WTC11 (cell line): ENCODE measurements at regions not wholly inside any gene's neighbourhood (a gene's known extent, or its start where the extent isn't known, plus 50 kb on each side); places are given as distances from the start of the nearest gene placed in this dataset.

ENCODE experiments used
- ATF2 ChIP-seq: sonication (generic); formaldehyde crosslinking; IDR thresholded peaks from 2 replicates; pipeline ENCODE4 v1.8.1; 2022; ENCODE audit warnings: low read depth, missing genetic modification reagents, borderline replicate concordance
- CTCF ChIP-seq: fragments of 200-600 bp; IDR thresholded peaks from 2 replicates; pipeline ENCODE4 v1.8.0; 2022; ENCODE audit warnings: antibody characterized with exemption
- ESRRA ChIP-seq: sonication (generic); formaldehyde crosslinking; IDR thresholded peaks from 2 replicates; pipeline ENCODE4 v1.8.1; 2022; ENCODE audit warnings: mild to moderate bottlenecking, missing genetic modification reagents, borderline replicate concordance
- FOXJ3 ChIP-seq: sonication (generic); formaldehyde crosslinking; IDR thresholded peaks from 2 replicates; pipeline ENCODE4 v1.9.0; 2021; ENCODE audit warnings: missing genetic modification reagents, mild to moderate bottlenecking, borderline replicate concordance
- JUN ChIP-seq: sonication (generic); formaldehyde crosslinking; IDR thresholded peaks from 2 replicates; pipeline ENCODE4 v1.8.0; 2023; ENCODE audit warnings: mild to moderate bottlenecking, missing genetic modification reagents
- MAX ChIP-seq: sonication (generic); formaldehyde crosslinking; IDR thresholded peaks from 2 replicates; pipeline ENCODE4 v1.8.0; 2022; ENCODE audit warnings: mild to moderate bottlenecking, missing genetic modification reagents
- MLX ChIP-seq: sonication (generic); formaldehyde crosslinking; IDR thresholded peaks from 2 replicates; pipeline ENCODE4 v1.8.1; 2023; ENCODE audit warnings: mild to moderate bottlenecking, missing genetic modification reagents, moderate library complexity
- MXD4 ChIP-seq: fragments of 250-450 bp; sonication (Bioruptor Pico); IDR thresholded peaks from 2 replicates; pipeline ENCODE4 v1.8.0; 2021; ENCODE audit warnings: mild to moderate bottlenecking, moderate library complexity, borderline replicate concordance
- NR2C2 ChIP-seq: sonication (generic); formaldehyde crosslinking; IDR thresholded peaks from 2 replicates; pipeline ENCODE4 v1.8.0; 2022; ENCODE audit warnings: mild to moderate bottlenecking, missing genetic modification reagents
- TCF7 ChIP-seq: sonication (generic); formaldehyde crosslinking; IDR thresholded peaks from 2 replicates; pipeline ENCODE4 v1.8.0; 2022; ENCODE audit warnings: mild to moderate bottlenecking, low read depth, missing genetic modification reagents, moderate library complexity
- USF2 ChIP-seq: sonication (generic); formaldehyde crosslinking; IDR thresholded peaks from 2 replicates; pipeline ENCODE4 v1.8.1; 2023; ENCODE audit warnings: mild to moderate bottlenecking, missing genetic modification reagents, moderate library complexity
- ZNF416 ChIP-seq: fragments of 250-450 bp; sonication (Bioruptor Pico); IDR thresholded peaks from 2 replicates; pipeline ENCODE4 v1.9.0; 2021; ENCODE audit warnings: mild to moderate bottlenecking, inconsistent platforms

- TF ChIP-seq CTCF (no peak), MLX (CRISPR knock-in tag) (no peak), ATF2 (CRISPR knock-in tag) (no peak), USF2 (no peak), TCF7 (CRISPR knock-in tag) (no peak), MXD4 (CRISPR knock-in tag) (no peak), ESRRA (no peak), JUN (no peak), ZNF416 (CRISPR knock-in tag) (no peak), FOXJ3 (CRISPR knock-in tag) (no peak), MAX (CRISPR knock-in tag) (no peak), NR2C2 (CRISPR knock-in tag) (no peak)
Observed at GRCh38 chr18:38322206-38322605, 756.6 kb upstream of the CELF4 start.
